Neural cell (in vitro differentiated cells): ENCODE measurements at regions not wholly inside any gene's neighbourhood (a gene's known extent, or its start where the extent isn't known, plus 50 kb on each side); places are given as distances from the start of the nearest gene placed in this dataset.

Experiments
- H2AFZ ChIP-seq: fragments of 200-600, 300-800 bp; sonication (generic), shearing (Covaris generic); 2 replicates; pipeline ENCODE4 v1.6.0; 2014; ENCODE audit warnings: low read depth, mild to moderate bottlenecking, antibody characterized with exemption, low read length, moderate library complexity
- H3F3A ChIP-seq: fragments of 200-600 bp; shearing (Covaris generic); 2 replicates; pipeline ENCODE4 v1.6.1; 2016; ENCODE audit warnings: mild to moderate bottlenecking, moderate library complexity, mixed read lengths, antibody characterized with exemption, low read length; ENCODE audit not compliant: insufficient read depth, poor library complexity, severe bottlenecking
- H3K27ac ChIP-seq: fragments of 200-600, 300-800 bp; sonication (generic), shearing (Covaris generic); 2 replicates; pipeline ENCODE4 v1.5.1; 2014; ENCODE audit warnings: mild to moderate bottlenecking, low read length, moderate library complexity
- H3K27me3 ChIP-seq: fragments of 300-800, 200-600 bp; sonication (generic), shearing (Covaris generic); 2 replicates; pipeline ENCODE4 v1.6.0; 2014; ENCODE audit warnings: mild to moderate bottlenecking, low read depth, low read length, moderate library complexity; ENCODE audit not compliant: insufficient read depth
- H3K36me3 ChIP-seq: fragments of 300-800, 200-600 bp; sonication (generic), shearing (Covaris generic); 2 replicates; pipeline ENCODE4 v1.5.1; 2014; ENCODE audit warnings: mild to moderate bottlenecking, antibody characterized with exemption, low read length, moderate library complexity; ENCODE audit not compliant: insufficient read depth
- H3K4me2 ChIP-seq: fragments of 300-800, 200-600 bp; sonication (generic), shearing (Covaris generic); 2 replicates; pipeline ENCODE4 v1.6.0; 2014; ENCODE audit warnings: mild to moderate bottlenecking, low read length
- H3K4me3 ChIP-seq: fragments of 300-800, 200-600 bp; sonication (generic), shearing (Covaris generic); 2 replicates; pipeline ENCODE4 v1.5.1; 2014; ENCODE audit warnings: mild to moderate bottlenecking, low read length, moderate library complexity
- H3K79me2 ChIP-seq: fragments of 200-600 bp; shearing (Covaris generic); replicated peaks from 2 replicates; pipeline ENCODE4 v1.6.0; 2014; ENCODE audit warnings: mild to moderate bottlenecking, low read length, moderate library complexity; ENCODE audit not compliant: insufficient read depth
- H3K9ac ChIP-seq: fragments of 300-800, 200-600 bp; sonication (generic), shearing (Covaris generic); 2 replicates; pipeline ENCODE4 v1.6.1; 2016; ENCODE audit warnings: mild to moderate bottlenecking, low read length, mixed read lengths
- H3K9me2 ChIP-seq: fragments of 200-600 bp; shearing (Covaris generic); 2 replicates; pipeline ENCODE4 v1.6.1; 2016; ENCODE audit warnings: mild to moderate bottlenecking, low read length, mixed read lengths; ENCODE audit not compliant: insufficient read depth
- H3K9me3 ChIP-seq: fragments of 200-600, 300-800 bp; sonication (generic), shearing (Covaris generic); 2 replicates; pipeline ENCODE4 v1.6.1; 2016; ENCODE audit warnings: mild to moderate bottlenecking, mixed run types, low read length, moderate library complexity, mixed read lengths
- H4K20me1 ChIP-seq: fragments of 200-600 bp; shearing (Covaris generic); 2 replicates; pipeline ENCODE4 v1.6.1; 2016; ENCODE audit warnings: mild to moderate bottlenecking, mixed run types; ENCODE audit not compliant: insufficient read depth
- EP300 ChIP-seq: fragments of 450-650 bp; conservative IDR thresholded peaks from 2 replicates; pipeline ENCODE4 v1.6.1; 2014; ENCODE audit warnings: antibody characterized with exemption, mild to moderate bottlenecking, moderate library complexity; ENCODE audit not compliant: poor library complexity, severe bottlenecking
- EZH2 ChIP-seq: fragments of 200-600, 300-800 bp; shearing (Covaris generic), sonication (generic); IDR thresholded peaks from 2 replicates; pipeline ENCODE4 v1.6.1; 2014; ENCODE audit warnings: antibody characterized with exemption, low read length, borderline replicate concordance, mild to moderate bottlenecking; ENCODE audit not compliant: insufficient read depth, poor library complexity, severe bottlenecking
- MXI1 ChIP-seq: fragments of 450-650 bp; conservative IDR thresholded peaks from 2 replicates; pipeline ENCODE4 v1.6.1; 2014; ENCODE audit warnings: antibody characterized with exemption, mild to moderate bottlenecking; ENCODE audit not compliant: poor library complexity, severe bottlenecking
- POLR2AphosphoS5 ChIP-seq: IDR thresholded peaks from 2 replicates; pipeline ENCODE4 v1.6.1; 2012
- RAD21 ChIP-seq: fragments of 450-650 bp; conservative IDR thresholded peaks from 2 replicates; pipeline ENCODE4 v1.6.1; 2014; ENCODE audit warnings: antibody characterized with exemption, mild to moderate bottlenecking, moderate library complexity
- SMC3 ChIP-seq: fragments of 450-650 bp; conservative IDR thresholded peaks from 2 replicates; pipeline ENCODE4 v1.6.1; 2014; ENCODE audit warnings: antibody characterized with exemption, mild to moderate bottlenecking, moderate library complexity; ENCODE audit not compliant: poor library complexity
- TAF1 ChIP-seq: IDR thresholded peaks from 2 replicates; pipeline ENCODE4 v1.6.1; 2012; ENCODE audit warnings: low read depth
- TF ChIP-seq, protein P1 (sequence below): IDR thresholded peaks from 2 replicates; pipeline ENCODE4 v1.6.1; 2012; ENCODE audit warnings: borderline replicate concordance
- TF ChIP-seq, protein P2 (sequence below): fragments of 450-650 bp; IDR thresholded peaks from 2 replicates; pipeline ENCODE4 v1.5.1; 2014; ENCODE audit warnings: antibody characterized with exemption, mild to moderate bottlenecking, moderate library complexity; ENCODE audit not compliant: poor library complexity, severe bottlenecking

DNA sequence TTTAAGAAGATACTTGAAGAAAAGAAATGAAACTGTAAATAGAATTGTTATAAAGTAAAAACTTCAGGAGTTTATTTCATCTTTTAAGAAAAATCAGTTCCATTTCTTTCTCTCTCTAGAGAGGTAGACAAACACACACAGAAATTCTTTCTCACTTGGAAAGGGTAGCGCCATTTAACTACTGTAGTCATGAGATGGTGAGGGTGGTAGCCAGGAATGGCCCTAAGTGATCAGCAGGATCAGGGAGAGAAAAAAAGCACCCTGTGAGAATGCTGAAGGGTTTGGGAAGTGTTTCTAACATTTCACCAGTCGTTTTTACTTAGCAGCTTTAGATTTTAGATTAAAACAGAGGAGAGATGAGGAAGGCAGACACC is 205.7 kb upstream of the RUNX1 start:
- Histone ChIP-seq H3F3A (no peaks in the 10 kb centered on the region), H3K79me2 (no peaks in the 10 kb centered on the region), H3K9me2 (no peaks in the 10 kb centered on the region), H3K27me3 (no peaks in the 10 kb centered on the region), H3K9ac (no peak overlapping the region), H2AFZ (no peak overlapping the region), H3K36me3 (no peaks in the 10 kb centered on the region), H3K4me3 (no peak overlapping the region), H3K27ac (no peak overlapping the region), H3K4me2 (no peak overlapping the region), H3K9me3 (no peaks in the 10 kb centered on the region), H4K20me1 (no peaks in the 10 kb centered on the region)
- TF ChIP-seq, protein P1, sequence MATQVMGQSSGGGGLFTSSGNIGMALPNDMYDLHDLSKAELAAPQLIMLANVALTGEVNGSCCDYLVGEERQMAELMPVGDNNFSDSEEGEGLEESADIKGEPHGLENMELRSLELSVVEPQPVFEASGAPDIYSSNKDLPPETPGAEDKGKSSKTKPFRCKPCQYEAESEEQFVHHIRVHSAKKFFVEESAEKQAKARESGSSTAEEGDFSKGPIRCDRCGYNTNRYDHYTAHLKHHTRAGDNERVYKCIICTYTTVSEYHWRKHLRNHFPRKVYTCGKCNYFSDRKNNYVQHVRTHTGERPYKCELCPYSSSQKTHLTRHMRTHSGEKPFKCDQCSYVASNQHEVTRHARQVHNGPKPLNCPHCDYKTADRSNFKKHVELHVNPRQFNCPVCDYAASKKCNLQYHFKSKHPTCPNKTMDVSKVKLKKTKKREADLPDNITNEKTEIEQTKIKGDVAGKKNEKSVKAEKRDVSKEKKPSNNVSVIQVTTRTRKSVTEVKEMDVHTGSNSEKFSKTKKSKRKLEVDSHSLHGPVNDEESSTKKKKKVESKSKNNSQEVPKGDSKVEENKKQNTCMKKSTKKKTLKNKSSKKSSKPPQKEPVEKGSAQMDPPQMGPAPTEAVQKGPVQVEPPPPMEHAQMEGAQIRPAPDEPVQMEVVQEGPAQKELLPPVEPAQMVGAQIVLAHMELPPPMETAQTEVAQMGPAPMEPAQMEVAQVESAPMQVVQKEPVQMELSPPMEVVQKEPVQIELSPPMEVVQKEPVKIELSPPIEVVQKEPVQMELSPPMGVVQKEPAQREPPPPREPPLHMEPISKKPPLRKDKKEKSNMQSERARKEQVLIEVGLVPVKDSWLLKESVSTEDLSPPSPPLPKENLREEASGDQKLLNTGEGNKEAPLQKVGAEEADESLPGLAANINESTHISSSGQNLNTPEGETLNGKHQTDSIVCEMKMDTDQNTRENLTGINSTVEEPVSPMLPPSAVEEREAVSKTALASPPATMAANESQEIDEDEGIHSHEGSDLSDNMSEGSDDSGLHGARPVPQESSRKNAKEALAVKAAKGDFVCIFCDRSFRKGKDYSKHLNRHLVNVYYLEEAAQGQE = no peak
- TF ChIP-seq SMC3 = no peak
- TF ChIP-seq, protein P2, sequence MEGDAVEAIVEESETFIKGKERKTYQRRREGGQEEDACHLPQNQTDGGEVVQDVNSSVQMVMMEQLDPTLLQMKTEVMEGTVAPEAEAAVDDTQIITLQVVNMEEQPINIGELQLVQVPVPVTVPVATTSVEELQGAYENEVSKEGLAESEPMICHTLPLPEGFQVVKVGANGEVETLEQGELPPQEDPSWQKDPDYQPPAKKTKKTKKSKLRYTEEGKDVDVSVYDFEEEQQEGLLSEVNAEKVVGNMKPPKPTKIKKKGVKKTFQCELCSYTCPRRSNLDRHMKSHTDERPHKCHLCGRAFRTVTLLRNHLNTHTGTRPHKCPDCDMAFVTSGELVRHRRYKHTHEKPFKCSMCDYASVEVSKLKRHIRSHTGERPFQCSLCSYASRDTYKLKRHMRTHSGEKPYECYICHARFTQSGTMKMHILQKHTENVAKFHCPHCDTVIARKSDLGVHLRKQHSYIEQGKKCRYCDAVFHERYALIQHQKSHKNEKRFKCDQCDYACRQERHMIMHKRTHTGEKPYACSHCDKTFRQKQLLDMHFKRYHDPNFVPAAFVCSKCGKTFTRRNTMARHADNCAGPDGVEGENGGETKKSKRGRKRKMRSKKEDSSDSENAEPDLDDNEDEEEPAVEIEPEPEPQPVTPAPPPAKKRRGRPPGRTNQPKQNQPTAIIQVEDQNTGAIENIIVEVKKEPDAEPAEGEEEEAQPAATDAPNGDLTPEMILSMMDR = no peak
- TF ChIP-seq EP300 = no peak
- no peak for TF ChIP-seq EZH2
- no peak for TF ChIP-seq POLR2AphosphoS5
- TF ChIP-seq TAF1 = no peak
- no peak for TF ChIP-seq RAD21
- no peak for TF ChIP-seq MXI1

DNA sequence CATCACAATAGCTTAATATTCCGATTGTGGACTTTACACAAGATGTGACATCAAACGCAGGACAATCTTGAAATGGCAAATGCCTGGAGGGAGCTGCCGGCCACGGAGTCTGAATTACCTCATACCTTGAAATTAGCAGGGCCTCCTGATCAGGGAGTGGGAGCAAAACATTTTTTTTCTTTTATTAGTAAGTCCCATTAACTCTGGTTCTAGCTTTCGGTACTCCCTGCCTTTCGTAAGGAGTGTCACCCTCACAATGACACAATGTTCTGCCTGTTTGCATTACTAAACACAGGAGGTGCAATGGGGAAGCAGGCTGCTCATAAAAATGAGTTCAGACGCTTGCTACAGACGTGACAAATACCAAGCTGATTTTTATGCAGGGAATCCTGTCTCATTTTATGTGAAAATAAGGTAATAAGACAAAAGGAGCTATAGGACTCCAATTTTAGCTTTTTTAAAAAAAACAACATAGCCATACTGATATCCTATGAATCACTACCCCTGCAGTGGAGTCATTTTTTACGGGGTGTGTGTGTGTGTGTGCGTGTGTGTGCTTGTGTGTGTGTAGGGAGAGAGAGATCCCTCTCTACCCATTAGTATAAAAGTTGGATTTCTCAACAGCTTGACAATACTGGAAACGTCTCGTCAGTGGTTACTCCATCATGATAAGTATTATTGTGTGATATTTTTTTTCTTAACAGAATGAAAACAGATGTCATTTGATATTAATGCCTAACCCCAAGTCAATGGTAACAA is 205.1 kb upstream of the RUNX1 start:
- Histone ChIP-seq H3K79me2 (no peaks in the 10 kb centered on the region), H3K9ac (no peak overlapping the region), H3K9me3 (no peaks in the 10 kb centered on the region), H3K4me3 (no peak overlapping the region), H3K27ac (no peak overlapping the region), H3F3A (no peaks in the 10 kb centered on the region), H2AFZ (no peak overlapping the region), H4K20me1 (no peaks in the 10 kb centered on the region), H3K27me3 (no peaks in the 10 kb centered on the region), H3K9me2 (no peaks in the 10 kb centered on the region), H3K4me2 (no peak overlapping the region), H3K36me3 (no peaks in the 10 kb centered on the region)
- TF ChIP-seq MXI1 (no peak), EP300 (no peak), EZH2 (no peak)

DNA sequence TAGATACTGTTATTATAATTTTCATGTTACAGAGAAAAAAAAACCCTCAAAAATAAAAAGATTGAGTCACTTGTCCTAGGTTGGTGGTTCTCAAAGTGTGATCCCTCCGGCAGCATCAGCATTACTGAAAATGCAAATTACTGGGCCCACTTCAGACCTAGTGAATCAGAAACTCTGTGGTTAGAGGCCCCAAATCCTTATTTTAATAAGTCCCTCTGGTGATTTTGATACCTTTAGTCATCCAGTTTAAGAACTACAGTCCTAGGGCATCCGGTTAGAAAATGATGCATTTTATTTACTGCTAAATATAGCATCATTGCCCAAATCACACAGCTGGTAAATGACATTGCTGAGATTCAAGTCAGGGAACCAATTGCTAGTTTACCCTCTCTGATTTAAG is 203.7 kb upstream of the RUNX1 start:
- Histone ChIP-seq H2AFZ (no peak overlapping the region), H3K79me2 (no peaks in the 10 kb centered on the region), H3K4me3 (no peak overlapping the region), H3K9me2 (no peaks in the 10 kb centered on the region), H3K27ac (no peak overlapping the region), H3K4me2 (no peak overlapping the region), H3K36me3 (no peaks in the 10 kb centered on the region), H3K9me3 (no peaks in the 10 kb centered on the region), H4K20me1 (no peaks in the 10 kb centered on the region), H3K9ac (no peak overlapping the region), H3F3A (no peaks in the 10 kb centered on the region), H3K27me3 (no peaks in the 10 kb centered on the region)
- no peak for TF ChIP-seq EP300
